GM12875 (cell line): ENCODE measurements at regions not wholly inside any gene's neighbourhood (a gene's known extent, or its start where the extent isn't known, plus 50 kb on each side); places are given as distances from the start of the nearest gene placed in this dataset.

Experiments
- H3K4me3 ChIP-seq: one replicate; pipeline ENCODE4 v1.5.1; 2011; ENCODE audit warnings: low read depth, low read length, control low read depth
- TF ChIP-seq, protein P1 (sequence below): IDR thresholded peaks from 2 replicates; pipeline ENCODE4 v1.5.1; 2011; ENCODE audit warnings: low read depth, mild to moderate bottlenecking, control low read depth, inconsistent platforms, low read length, moderate library complexity, borderline replicate concordance; ENCODE audit not compliant: insufficient read depth

DNA sequence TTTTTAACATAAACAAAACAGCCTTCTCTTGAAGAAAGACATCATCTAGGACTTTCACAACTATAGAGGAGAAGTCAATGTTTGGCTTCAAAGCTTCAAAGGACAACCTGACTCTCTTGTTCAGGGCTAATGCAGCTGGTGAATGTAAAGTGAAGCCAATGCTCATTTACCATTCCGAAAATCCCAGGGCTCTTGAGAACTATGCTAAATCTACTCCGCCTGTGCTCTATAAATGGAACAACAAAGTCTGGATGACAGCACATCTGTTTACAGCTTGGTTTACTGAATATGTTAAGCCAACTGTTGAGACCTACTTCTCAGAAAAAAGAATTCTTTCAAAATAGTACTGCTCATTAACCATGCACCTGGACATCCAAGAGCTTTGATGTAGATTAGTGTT lies 259.8 kb upstream of the NR5A2 start:
- TF ChIP-seq, protein P1, sequence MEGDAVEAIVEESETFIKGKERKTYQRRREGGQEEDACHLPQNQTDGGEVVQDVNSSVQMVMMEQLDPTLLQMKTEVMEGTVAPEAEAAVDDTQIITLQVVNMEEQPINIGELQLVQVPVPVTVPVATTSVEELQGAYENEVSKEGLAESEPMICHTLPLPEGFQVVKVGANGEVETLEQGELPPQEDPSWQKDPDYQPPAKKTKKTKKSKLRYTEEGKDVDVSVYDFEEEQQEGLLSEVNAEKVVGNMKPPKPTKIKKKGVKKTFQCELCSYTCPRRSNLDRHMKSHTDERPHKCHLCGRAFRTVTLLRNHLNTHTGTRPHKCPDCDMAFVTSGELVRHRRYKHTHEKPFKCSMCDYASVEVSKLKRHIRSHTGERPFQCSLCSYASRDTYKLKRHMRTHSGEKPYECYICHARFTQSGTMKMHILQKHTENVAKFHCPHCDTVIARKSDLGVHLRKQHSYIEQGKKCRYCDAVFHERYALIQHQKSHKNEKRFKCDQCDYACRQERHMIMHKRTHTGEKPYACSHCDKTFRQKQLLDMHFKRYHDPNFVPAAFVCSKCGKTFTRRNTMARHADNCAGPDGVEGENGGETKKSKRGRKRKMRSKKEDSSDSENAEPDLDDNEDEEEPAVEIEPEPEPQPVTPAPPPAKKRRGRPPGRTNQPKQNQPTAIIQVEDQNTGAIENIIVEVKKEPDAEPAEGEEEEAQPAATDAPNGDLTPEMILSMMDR: no peak
- no peak overlapping the region for H3K4me3 ChIP-seq

DNA sequence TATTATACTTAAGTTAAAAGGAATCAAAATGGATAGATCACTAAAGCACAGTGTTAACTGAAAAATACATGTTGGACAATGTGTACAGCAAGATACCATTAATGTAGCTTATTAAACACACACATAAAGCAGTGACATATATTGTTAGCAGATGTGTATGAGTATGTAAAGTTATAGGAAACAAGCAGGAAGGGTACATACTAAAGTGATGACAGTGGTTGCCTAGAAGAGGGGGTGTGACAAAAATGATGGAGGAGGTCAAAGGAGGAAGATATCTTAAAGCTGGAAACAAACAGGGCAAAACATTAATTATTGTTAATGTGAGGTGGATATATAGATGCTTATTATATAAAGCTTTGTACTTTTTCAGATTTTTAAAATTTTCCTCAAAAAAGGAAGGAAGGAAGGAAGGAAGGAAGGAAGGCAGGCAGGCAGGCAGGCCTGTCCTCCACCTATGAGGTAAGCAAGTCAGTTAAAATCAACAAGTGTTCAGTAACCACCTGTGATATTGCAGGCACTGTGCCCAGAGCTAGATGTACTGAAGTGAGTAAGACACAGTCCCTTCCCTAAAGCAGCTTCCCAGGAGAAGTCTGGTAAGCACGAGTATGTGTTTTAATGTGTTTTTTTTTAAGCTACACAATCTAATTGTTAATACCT lies 252.9 kb upstream of the NR5A2 start:
- TF ChIP-seq, protein P1: no peak
- H3K4me3 ChIP-seq: no peak overlapping the region

DNA sequence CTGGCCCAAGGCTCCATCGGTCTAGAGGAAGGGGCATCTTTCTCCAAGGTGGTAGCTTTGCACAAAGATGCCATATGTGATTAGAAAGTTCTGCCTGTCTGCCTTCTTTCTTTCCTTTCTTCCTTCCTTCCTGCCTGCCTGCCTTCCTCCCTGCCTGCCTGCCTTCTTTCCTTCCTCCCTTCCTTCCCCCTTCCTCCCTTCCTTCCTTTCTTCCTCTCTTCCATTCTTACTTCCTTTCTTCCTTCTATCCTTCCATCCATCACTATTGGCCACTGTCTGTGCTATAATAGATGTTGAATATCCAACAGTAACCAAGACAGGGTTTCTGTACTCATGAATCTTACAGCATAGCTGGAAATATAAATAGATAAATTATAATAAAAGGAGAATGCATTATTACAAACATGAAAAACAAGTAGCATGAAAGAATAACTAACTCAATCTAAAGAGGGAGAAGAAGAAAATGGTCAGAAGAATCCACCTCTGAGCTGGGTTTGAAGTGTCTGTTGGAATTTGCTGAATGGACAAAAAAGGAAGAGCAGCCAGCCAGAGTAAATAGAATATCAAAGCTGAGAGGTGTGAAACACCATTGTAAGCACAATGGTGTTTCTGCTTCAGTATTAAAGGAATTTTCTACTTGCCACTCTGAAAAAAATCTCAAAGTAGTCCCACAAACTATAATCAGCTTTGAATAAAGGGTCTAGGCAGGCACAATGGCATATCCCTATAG lies 250.6 kb upstream of the NR5A2 start:
- H3K4me3 ChIP-seq: no peak overlapping the region
- TF ChIP-seq, protein P1: no peak

DNA sequence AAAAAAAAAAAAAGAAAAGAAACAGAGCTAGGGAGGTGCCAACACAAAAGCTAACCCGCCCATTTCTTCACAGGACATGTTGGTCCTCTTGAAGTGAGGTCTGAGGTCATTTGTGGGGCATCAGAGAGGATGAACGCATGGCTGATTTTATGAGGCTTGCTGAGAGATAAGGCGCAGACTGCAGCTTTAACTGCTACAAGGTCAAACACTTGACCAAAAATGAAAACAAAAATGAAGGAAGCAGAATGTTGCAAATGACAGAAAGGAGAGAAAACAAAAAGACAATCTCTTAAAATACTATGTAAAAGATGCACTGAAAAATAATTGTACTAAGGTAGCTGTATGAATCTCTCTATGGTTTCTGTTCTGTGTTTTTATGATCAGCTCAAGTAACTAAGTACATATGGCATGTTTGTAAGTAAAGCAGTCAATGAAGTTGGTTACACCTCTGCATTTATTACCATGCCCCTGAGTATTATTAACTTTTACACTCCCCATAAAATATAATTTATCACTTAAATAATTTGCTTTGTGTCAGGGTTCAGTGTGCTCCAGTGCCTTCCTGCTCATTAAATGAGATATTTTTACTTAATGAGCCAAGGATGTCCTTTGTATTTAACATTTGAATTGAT lies 249.1 kb upstream of the NR5A2 start:
- H3K4me3 ChIP-seq: no peak overlapping the region
- TF ChIP-seq, protein P1: no peak

DNA sequence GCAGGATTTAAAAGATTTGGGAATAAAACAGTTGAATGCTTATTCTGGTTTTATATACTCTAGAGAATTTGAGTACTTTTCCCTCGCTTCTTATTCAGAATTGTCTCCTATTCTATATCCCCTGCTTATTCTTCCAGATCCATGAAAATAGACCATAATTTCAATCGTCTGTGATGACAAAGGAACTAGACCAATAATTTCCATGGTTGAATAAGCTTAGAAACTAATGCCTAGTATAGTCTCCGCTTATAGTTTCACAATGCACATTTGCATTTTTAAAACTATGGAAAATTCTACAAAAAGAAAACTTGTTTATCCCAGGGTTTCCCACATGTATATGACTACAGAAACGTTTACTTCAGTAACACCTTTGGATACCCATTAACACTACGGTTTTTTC lies 247.4 kb upstream of the NR5A2 start:
- no peak overlapping the region for H3K4me3 ChIP-seq
- TF ChIP-seq, protein P1: no peak

DNA sequence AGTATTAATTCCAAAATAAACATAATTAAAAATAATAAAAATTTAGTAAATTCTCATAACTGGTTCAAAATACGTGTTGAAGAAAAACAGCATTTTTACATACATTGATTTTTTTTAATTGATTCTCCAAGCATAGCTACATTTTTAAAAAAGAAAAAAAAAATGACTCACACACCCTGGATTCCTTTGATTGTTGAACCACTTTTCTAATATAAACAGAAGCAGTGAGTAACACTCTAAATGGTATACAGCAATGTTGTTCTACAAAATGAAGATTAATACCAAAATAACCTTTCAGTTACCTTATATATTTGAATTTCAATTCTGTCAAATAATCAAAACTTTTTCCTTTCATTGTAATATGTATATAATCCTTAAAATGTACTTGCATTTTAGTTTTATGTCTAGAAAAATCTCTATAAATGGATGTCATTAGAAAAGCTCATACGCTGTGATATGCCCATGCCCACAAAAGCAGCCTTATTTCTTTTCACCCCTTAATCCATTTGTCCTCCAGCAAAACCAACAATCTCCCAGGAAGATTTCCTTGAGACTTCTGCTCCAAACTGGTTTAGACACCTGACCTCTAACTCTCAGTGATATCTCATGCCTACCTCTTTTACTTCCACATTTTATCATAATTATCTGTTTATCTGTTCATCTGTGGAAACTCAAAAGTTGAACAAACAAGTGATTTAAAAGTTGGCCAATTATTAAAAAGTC lies 246.4 kb upstream of the NR5A2 start:
- TF ChIP-seq, protein P1: no peak
- H3K4me3 ChIP-seq: no peak overlapping the region
